ENCODE measurements at regions not wholly inside any gene's neighbourhood (a gene's known extent, or its start where the extent isn't known, plus 50 kb on each side); places are given as distances from the start of the nearest gene placed in this dataset.

- no peak for DNase-seq
These were observed 797.9 kb upstream of the COBL start for GRCh38 chr7:52114509-52114908.

GRCh38 chr7:52114056-52114455, 797.4 kb upstream of the COBL start:
- DNase-seq: no peak

- DNase-seq: no peak
These were observed 790.7 kb upstream of the COBL start for GRCh38 chr7:52107355-52107754.

GRCh38 chr7:52095861-52096260, 779.3 kb upstream of the COBL start:
- DNase-seq: no peak

- DNase-seq: no peak
These were observed 775.4 kb upstream of the COBL start for GRCh38 chr7:52091996-52092395.

- DNase-seq: no peak
These were observed 774.5 kb upstream of the COBL start for GRCh38 chr7:52091101-52091500.

- DNase-seq: no peak
These were observed 771.6 kb upstream of the COBL start for GRCh38 chr7:52088008-52088901.

GRCh38 chr7:52085610-52086009, 769.0 kb upstream of the COBL start:
- DNase-seq: no peak

GRCh38 chr7:52080493-52080892, 763.9 kb upstream of the COBL start:
- DNase-seq: no peak

GRCh38 chr7:52079726-52080125, 763.1 kb upstream of the COBL start:
- no peak for DNase-seq

GRCh38 chr7:52077571-52077970, 761.0 kb upstream of the COBL start:
- no peak for DNase-seq

- no peak for DNase-seq
These were observed 758.3 kb upstream of the COBL start for GRCh38 chr7:52074912-52075311.

- DNase-seq: no peak
These were observed 757.5 kb upstream of the COBL start for GRCh38 chr7:52074071-52074470.

GRCh38 chr7:52071744-52072143, 755.1 kb upstream of the COBL start:
- DNase-seq: no peak

- no peak for DNase-seq
These were observed 747.9 kb upstream of the COBL start for GRCh38 chr7:52064493-52064892.

GRCh38 chr7:52061666-52062065, 745.1 kb upstream of the COBL start:
- no peak for DNase-seq

- no peak for DNase-seq
These were observed 736.9 kb upstream of the COBL start for GRCh38 chr7:52053525-52053924.

- DNase-seq: no peak
These were observed 714.1 kb upstream of the COBL start for GRCh38 chr7:52030722-52031121.

GRCh38 chr7:52026140-52026539, 709.5 kb upstream of the COBL start:
- no peak for DNase-seq

- DNase-seq: no peak
These were observed 704.7 kb upstream of the COBL start for GRCh38 chr7:52021343-52021742.

GRCh38 chr7:52018680-52019054, 702.1 kb upstream of the COBL start:
- DNase-seq: no peak

GRCh38 chr7:52017802-52018679, 701.4 kb upstream of the COBL start:
- peak; percentile 6 for DNase-seq

GRCh38 chr7:52009181-52009580, 692.6 kb upstream of the COBL start:
- no peak for DNase-seq

- no peak for DNase-seq
These were observed 690.1 kb upstream of the COBL start for GRCh38 chr7:52006674-52007073.
